ENCODE measurements at regions not wholly inside any gene's neighbourhood (a gene's known extent, or its start where the extent isn't known, plus 50 kb on each side); places are given as distances from the start of the nearest gene placed in this dataset.
"Not testable (repeated sequence)": the region's sequence is repeated elsewhere in the genome, so short reads cannot be mapped to it uniquely, and the experiment has no call there.

- DNase-seq = no peak
Observed at GRCh38 chr12:47610686-47611252, 95.1 kb downstream of the RPAP3 start.

- no peak for DNase-seq
Observed at GRCh38 chr12:47609806-47610205, 96.0 kb downstream of the RPAP3 start.

GRCh38 chr12:47608671-47609070 is 97.2 kb downstream of the RPAP3 start:
- not testable (repeated sequence) for DNase-seq

GRCh38 chr12:47604221-47604873 is 101.5 kb downstream of the RPAP3 start:
- no peak for DNase-seq

- DNase-seq = no peak
Observed at GRCh38 chr12:47602949-47603558, 102.8 kb downstream of the RPAP3 start.

- DNase-seq = no peak
Observed at GRCh38 chr12:47602325-47602724, 103.5 kb downstream of the RPAP3 start.

GRCh38 chr12:47601071-47601470 is 104.8 kb downstream of the RPAP3 start:
- no peak for DNase-seq

- DNase-seq = no peak
Observed at GRCh38 chr12:47591795-47592194, 114.0 kb downstream of the RPAP3 start.

GRCh38 chr12:47591361-47591791 is 114.5 kb downstream of the RPAP3 start:
- no peak for DNase-seq

- no peak for DNase-seq
Observed at GRCh38 chr12:47590771-47591360, 115.0 kb downstream of the RPAP3 start.

GRCh38 chr12:47586952-47587669 is 118.7 kb downstream of the RPAP3 start:
- DNase-seq = no peak

- no peak for DNase-seq
Observed at GRCh38 chr12:47585507-47585906, 120.3 kb downstream of the RPAP3 start.

- DNase-seq = no peak
Observed at GRCh38 chr12:47578836-47579235, 127.0 kb downstream of the RPAP3 start.

- DNase-seq = no peak
Observed at GRCh38 chr12:47577206-47577989, 128.4 kb downstream of the RPAP3 start.

GRCh38 chr12:47576289-47576945 is 129.4 kb downstream of the RPAP3 start:
- no peak for DNase-seq

GRCh38 chr12:47574252-47575021 is 131.4 kb downstream of the RPAP3 start:
- no peak for DNase-seq

- no peak for DNase-seq
Observed at GRCh38 chr12:47573146-47573659, 132.6 kb downstream of the RPAP3 start.

- DNase-seq = no peak
Observed at GRCh38 chr12:47570151-47570550, 135.7 kb downstream of the RPAP3 start.

GRCh38 chr12:47562201-47562600 is 143.6 kb downstream of the RPAP3 start:
- DNase-seq = no peak

- no peak for DNase-seq
Observed at GRCh38 chr12:47561746-47562145, 144.1 kb downstream of the RPAP3 start.

- no peak for DNase-seq
Observed at GRCh38 chr12:47560415-47560814, 145.4 kb downstream of the RPAP3 start.
